HFFc6 (cell line): ENCODE measurements at regions not wholly inside any gene's neighbourhood (a gene's known extent, or its start where the extent isn't known, plus 50 kb on each side); places are given as distances from the start of the nearest gene placed in this dataset.

ENCODE experiments used
- DNase-seq: peaks from one replicate; pipeline ENCODE4 v3.0.0-alpha.2; 2018
- H3K27ac Mint-ChIP-seq: 2 replicates; pipeline ENCODE4 v1.8.0; 2020; ENCODE audit warnings: mild to moderate bottlenecking, mixed read lengths
- H3K27me3 Mint-ChIP-seq: 2 replicates; pipeline ENCODE4 v1.8.0; 2021; ENCODE audit warnings: mild to moderate bottlenecking, moderate library complexity, mixed read lengths; ENCODE audit not compliant: insufficient read depth
- H3K36me3 Mint-ChIP-seq: 2 replicates; pipeline ENCODE4 v1.8.0; 2021; ENCODE audit warnings: low read depth, mixed read lengths
- H3K4me1 Mint-ChIP-seq: 2 replicates; pipeline ENCODE4 v1.8.0; 2020; ENCODE audit warnings: low read depth, mixed read lengths
- H3K4me3 Mint-ChIP-seq: 2 replicates; pipeline ENCODE4 v1.8.0; 2020; ENCODE audit warnings: mild to moderate bottlenecking, moderate library complexity, mixed read lengths
- H3K9me3 Mint-ChIP-seq: 2 replicates; pipeline ENCODE4 v1.8.0; 2020; ENCODE audit warnings: mild to moderate bottlenecking, mixed read lengths
- TF ChIP-seq, protein P1 (sequence below): fragments of 200-600 bp; sonication (generic); IDR thresholded peaks from 2 replicates; pipeline ENCODE4 v1.5.0; 2021; ENCODE audit warnings: antibody characterized with exemption, mild to moderate bottlenecking

DNA sequence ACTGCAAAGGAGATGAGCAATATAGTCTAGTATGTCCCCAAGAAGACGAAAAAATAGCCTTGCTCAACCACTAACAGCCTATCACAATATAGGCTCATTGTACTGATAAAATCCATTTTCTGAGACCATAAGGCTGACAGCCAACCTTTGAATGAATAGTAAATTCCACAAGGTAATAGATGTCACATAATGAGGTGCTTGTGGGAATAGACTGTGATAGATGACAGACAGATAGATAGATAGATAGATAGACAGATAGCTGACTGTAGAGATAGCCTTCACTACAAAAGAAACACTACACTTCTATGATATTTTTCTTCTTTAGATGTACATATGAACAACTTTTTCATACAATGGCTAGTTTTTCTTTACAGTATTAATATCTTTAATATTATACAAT lies 760.3 kb upstream of the NRSN1 start:
- Mint-ChIP-seq H3K4me1 (no peaks in the 10 kb centered on the region), H3K27me3 (no peaks in the 10 kb centered on the region), H3K36me3 (no peaks in the 10 kb centered on the region), H3K4me3 (no peak overlapping the region), H3K27ac (no peak overlapping the region), H3K9me3 (peaks cover 43% of the 10 kb centered on the region)
- no peak for DNase-seq
- TF ChIP-seq, protein P1, sequence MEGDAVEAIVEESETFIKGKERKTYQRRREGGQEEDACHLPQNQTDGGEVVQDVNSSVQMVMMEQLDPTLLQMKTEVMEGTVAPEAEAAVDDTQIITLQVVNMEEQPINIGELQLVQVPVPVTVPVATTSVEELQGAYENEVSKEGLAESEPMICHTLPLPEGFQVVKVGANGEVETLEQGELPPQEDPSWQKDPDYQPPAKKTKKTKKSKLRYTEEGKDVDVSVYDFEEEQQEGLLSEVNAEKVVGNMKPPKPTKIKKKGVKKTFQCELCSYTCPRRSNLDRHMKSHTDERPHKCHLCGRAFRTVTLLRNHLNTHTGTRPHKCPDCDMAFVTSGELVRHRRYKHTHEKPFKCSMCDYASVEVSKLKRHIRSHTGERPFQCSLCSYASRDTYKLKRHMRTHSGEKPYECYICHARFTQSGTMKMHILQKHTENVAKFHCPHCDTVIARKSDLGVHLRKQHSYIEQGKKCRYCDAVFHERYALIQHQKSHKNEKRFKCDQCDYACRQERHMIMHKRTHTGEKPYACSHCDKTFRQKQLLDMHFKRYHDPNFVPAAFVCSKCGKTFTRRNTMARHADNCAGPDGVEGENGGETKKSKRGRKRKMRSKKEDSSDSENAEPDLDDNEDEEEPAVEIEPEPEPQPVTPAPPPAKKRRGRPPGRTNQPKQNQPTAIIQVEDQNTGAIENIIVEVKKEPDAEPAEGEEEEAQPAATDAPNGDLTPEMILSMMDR = no peak

GRCh38 chr6:23367311-23367710 lies 758.7 kb upstream of the NRSN1 start:
- Mint-ChIP-seq H3K27ac (no peak overlapping the region), H3K36me3 (no peaks in the 10 kb centered on the region), H3K4me1 (no peaks in the 10 kb centered on the region), H3K9me3 (peaks cover 35% of the 10 kb centered on the region), H3K4me3 (no peak overlapping the region), H3K27me3 (no peaks in the 10 kb centered on the region)
- DNase-seq = no peak
- TF ChIP-seq, protein P1 = no peak

- Mint-ChIP-seq H3K4me3 (no peak overlapping the region), H3K27me3 (no peaks in the 10 kb centered on the region), H3K36me3 (no peaks in the 10 kb centered on the region), H3K4me1 (no peaks in the 10 kb centered on the region), H3K9me3 (peaks cover 36% of the 10 kb centered on the region), H3K27ac (no peak overlapping the region)
- TF ChIP-seq, protein P1 = no peak
- DNase-seq = no peak
Observed at GRCh38 chr6:23368557-23368956, 757.5 kb upstream of the NRSN1 start.

GRCh38 chr6:23370051-23370450 lies 756.0 kb upstream of the NRSN1 start:
- no peaks in the 10 kb centered on the region for H3K4me1 Mint-ChIP-seq
- H3K4me3 Mint-ChIP-seq = no peak overlapping the region
- no peaks in the 10 kb centered on the region for H3K36me3 Mint-ChIP-seq
- no peak for DNase-seq
- TF ChIP-seq, protein P1 = no peak
- H3K27ac Mint-ChIP-seq = no peak overlapping the region
- no peaks in the 10 kb centered on the region for H3K27me3 Mint-ChIP-seq
- peaks cover 29% of the 10 kb centered on the region for H3K9me3 Mint-ChIP-seq

DNA sequence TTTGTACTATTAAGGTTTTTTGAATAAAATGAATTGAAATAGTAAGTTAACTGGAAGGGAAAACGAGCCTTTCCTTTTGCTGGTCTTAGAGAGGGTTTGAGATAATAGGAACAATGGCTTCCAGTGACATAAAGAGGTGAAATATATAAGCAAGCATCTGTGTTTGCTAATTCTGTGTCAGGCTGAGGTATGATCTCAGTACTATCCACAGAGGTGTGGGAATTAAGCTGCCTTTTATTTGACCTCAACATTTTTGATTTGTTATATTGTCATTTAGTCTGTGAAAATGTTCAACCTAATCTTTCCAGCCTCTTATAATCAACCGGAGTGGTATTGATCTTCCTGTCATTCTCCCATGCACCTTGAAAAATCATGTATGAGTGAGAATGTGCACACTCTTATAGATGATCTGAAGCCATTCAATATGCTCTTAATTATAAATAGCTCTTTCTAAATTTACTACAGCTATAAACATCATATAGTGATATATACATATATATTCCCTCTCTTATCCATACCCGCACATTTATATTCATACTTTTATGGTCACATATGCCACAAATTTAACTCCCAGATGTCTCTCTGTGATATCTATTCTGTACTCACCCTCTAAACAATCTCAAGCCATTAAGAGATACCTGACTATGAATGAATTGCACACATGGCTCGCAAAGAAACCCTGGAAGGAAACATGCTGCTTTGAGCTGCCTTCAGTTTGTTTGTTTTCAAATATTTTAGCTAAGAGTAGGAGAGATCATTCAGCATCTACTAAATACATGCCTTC lies 754.7 kb upstream of the NRSN1 start:
- no peak for DNase-seq
- H3K36me3 Mint-ChIP-seq = no peaks in the 10 kb centered on the region
- no peak overlapping the region for H3K4me3 Mint-ChIP-seq
- TF ChIP-seq, protein P1 = no peak
- peaks cover 25% of the 10 kb centered on the region for H3K9me3 Mint-ChIP-seq
- H3K4me1 Mint-ChIP-seq = no peaks in the 10 kb centered on the region
- H3K27me3 Mint-ChIP-seq = no peaks in the 10 kb centered on the region
- no peak overlapping the region for H3K27ac Mint-ChIP-seq
